ENCODE measurements at regions not wholly inside any gene's neighbourhood (a gene's known extent, or its start where the extent isn't known, plus 50 kb on each side); places are given as distances from the start of the nearest gene placed in this dataset.

DNA sequence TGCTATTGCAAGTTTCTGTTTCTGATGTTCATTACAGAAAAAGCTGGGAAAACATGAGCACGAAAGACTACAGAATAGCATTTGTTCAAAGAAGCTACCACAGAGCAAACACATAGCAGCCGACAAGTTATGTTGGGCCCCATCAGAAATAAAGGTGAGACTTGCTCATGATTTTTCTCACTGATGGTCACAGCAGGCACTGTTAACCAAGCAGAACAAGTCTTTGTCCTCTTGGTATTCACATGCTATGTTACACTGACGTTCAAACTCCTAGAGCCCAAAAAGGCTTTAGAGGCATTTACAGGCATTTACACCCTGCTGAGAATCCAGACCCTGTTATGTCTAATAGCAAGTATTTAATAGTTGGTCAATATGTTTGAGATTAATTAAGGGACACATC, 235.0 kb upstream of the HNMT start:
- no peaks in the 10 kb centered on the region for H3K4me1 Mint-ChIP-seq (ENCODE audit: low read depth, unreplicated experiment)
- no peaks in the 10 kb centered on the region for H3K9me3 Mint-ChIP-seq (ENCODE audit: unreplicated experiment)
- H3K27me3 Mint-ChIP-seq (ENCODE audit: unreplicated experiment) = no peaks in the 10 kb centered on the region
- no peak for DNase-seq
- H3K36me3 Mint-ChIP-seq (ENCODE audit: unreplicated experiment) = peaks cover 9% of the 10 kb centered on the region
- TF ChIP-seq CTCF (IDR thresholded peaks at IDR 0.05; ENCODE audit: partially characterized antibody, unreplicated experiment) = no peak
- H3K27ac Mint-ChIP-seq (ENCODE audit: unreplicated experiment) = no peak overlapping the region
- no peak overlapping the region for H3K4me3 Mint-ChIP-seq (ENCODE audit: unreplicated experiment)

GRCh38 chr2:137737559-137737958, 226.7 kb upstream of the HNMT start:
- H3K9me3 Mint-ChIP-seq (ENCODE audit: unreplicated experiment) = peaks cover 2% of the 10 kb centered on the region
- no peak for TF ChIP-seq CTCF (IDR thresholded peaks at IDR 0.05; ENCODE audit: partially characterized antibody, unreplicated experiment)

DNA sequence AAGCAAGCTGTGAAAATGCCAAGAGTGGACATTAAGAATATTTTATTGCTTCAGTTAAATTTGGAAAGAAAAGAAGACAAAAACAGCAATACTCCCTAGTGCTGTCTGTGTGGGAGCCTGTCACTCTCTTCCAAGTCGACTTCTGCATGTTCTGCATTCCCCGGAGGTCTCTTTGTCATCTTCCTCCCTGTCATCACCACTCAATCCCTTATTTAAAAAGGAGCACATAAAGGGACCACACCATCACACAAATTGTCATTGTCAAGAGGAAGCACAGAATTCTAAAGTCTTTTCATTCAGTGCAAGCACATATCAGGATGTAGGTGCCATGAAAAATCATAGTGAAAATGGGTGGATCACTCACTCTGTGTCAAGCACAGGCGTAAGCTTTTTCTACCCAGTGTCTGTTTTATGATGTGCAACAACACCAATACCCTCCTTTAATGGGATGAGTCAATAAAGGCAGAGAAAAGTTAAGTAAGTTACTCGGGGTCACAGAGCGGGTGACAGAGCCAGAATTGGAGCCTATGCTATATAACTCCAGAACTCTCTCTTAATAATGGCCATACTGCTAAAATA, 222.4 kb upstream of the HNMT start:
- Mint-ChIP-seq H3K4me3 (ENCODE audit: unreplicated experiment) (no peak overlapping the region), H3K4me1 (ENCODE audit: low read depth, unreplicated experiment) (no peaks in the 10 kb centered on the region), H3K27me3 (ENCODE audit: unreplicated experiment) (no peaks in the 10 kb centered on the region), H3K9me3 (ENCODE audit: unreplicated experiment) (no peaks in the 10 kb centered on the region), H3K27ac (ENCODE audit: unreplicated experiment) (no peak overlapping the region), H3K36me3 (ENCODE audit: unreplicated experiment) (no peaks in the 10 kb centered on the region)
- DNase-seq = no peak
- no peak for TF ChIP-seq CTCF (IDR thresholded peaks at IDR 0.05; ENCODE audit: partially characterized antibody, unreplicated experiment)

More at GRCh38 chr2:137737559-137737958, 226.7 kb upstream of the HNMT start:
- H3K27ac Mint-ChIP-seq (ENCODE audit: unreplicated experiment) = no peak overlapping the region
- no peak for DNase-seq
- no peaks in the 10 kb centered on the region for H3K36me3 Mint-ChIP-seq (ENCODE audit: unreplicated experiment)
- H3K4me1 Mint-ChIP-seq (ENCODE audit: low read depth, unreplicated experiment) = no peaks in the 10 kb centered on the region
- H3K4me3 Mint-ChIP-seq (ENCODE audit: unreplicated experiment) = no peak overlapping the region
- H3K27me3 Mint-ChIP-seq (ENCODE audit: unreplicated experiment) = no peaks in the 10 kb centered on the region

DNA sequence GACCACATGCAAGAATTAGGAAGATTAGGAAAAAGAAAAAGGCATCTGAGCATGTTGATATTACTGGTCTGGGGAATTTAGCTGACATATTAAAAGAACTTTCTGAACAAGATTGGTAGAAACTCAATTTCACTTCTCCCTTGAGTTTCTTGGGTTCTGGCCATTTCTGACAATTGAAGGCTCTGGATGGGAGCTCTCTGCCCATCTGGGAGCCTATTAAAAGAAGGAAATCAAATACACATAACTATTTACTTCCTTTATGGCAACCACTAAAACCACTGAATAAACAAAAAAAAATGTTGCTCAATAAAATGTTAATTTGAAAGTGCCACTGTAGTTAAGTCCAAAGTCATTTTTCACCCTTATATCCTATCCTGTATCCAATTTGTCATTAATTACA, 216.8 kb upstream of the HNMT start:
- no peak for TF ChIP-seq CTCF (IDR thresholded peaks at IDR 0.05; ENCODE audit: partially characterized antibody, unreplicated experiment)
- no peaks in the 10 kb centered on the region for H3K36me3 Mint-ChIP-seq (ENCODE audit: unreplicated experiment)
- H3K27ac Mint-ChIP-seq (ENCODE audit: unreplicated experiment) = no peak overlapping the region
- no peaks in the 10 kb centered on the region for H3K27me3 Mint-ChIP-seq (ENCODE audit: unreplicated experiment)
- no peaks in the 10 kb centered on the region for H3K4me1 Mint-ChIP-seq (ENCODE audit: low read depth, unreplicated experiment)
- no peak for DNase-seq
- H3K4me3 Mint-ChIP-seq (ENCODE audit: unreplicated experiment) = no peak overlapping the region
- no peaks in the 10 kb centered on the region for H3K9me3 Mint-ChIP-seq (ENCODE audit: unreplicated experiment)

- Mint-ChIP-seq H3K4me1 (ENCODE audit: low read depth, unreplicated experiment) (no peaks in the 10 kb centered on the region), H3K27me3 (ENCODE audit: unreplicated experiment) (no peaks in the 10 kb centered on the region), H3K36me3 (ENCODE audit: unreplicated experiment) (no peaks in the 10 kb centered on the region), H3K9me3 (ENCODE audit: unreplicated experiment) (no peaks in the 10 kb centered on the region), H3K4me3 (ENCODE audit: unreplicated experiment) (no peak overlapping the region), H3K27ac (ENCODE audit: unreplicated experiment) (no peak overlapping the region)
- TF ChIP-seq CTCF (IDR thresholded peaks at IDR 0.05; ENCODE audit: partially characterized antibody, unreplicated experiment) = no peak
- DNase-seq = no peak
Observed at GRCh38 chr2:137748533-137748932, 215.7 kb upstream of the HNMT start.

Data from glutamatergic neuron (in vitro differentiated cells).